Bronchial epithelial cell (primary cell): ENCODE measurements at regions not wholly inside any gene's neighbourhood (a gene's known extent, or its start where the extent isn't known, plus 50 kb on each side); places are given as distances from the start of the nearest gene placed in this dataset.

Experiments
- DNase-seq: peaks from one replicate; pipeline ENCODE4 v3.0.0-alpha.2; 2010; ENCODE audit warnings: low read depth
- FAIRE-seq: peaks from 2 replicates; lab custom pipeline; 2011; peaks lifted over from hg19 to GRCh38; lab: Jason Lieb, UNC
- H3K27me3 ChIP-seq: 2 replicates; pipeline ENCODE4 v1.5.1; 2011; ENCODE audit warnings: low read length; ENCODE audit not compliant: control insufficient read depth, insufficient read depth
- H3K36me3 ChIP-seq: 2 replicates; pipeline ENCODE4 v1.5.1; 2011; ENCODE audit warnings: low read length; ENCODE audit not compliant: control insufficient read depth, insufficient read depth
- H3K4me3 ChIP-seq: 2 replicates; pipeline ENCODE4 v1.5.1; 2011; ENCODE audit warnings: mild to moderate bottlenecking, low read depth, low read length, control low read depth
- CTCF ChIP-seq: IDR thresholded peaks from 2 replicates; pipeline ENCODE4 v1.5.1; 2011; ENCODE audit warnings: mild to moderate bottlenecking, moderate library complexity, low read length, control low read depth, inconsistent platforms; ENCODE audit not compliant: insufficient read depth, severe bottlenecking

- FAIRE-seq (peak; percentile 36), DNase-seq (no peak)
- Histone ChIP-seq H3K36me3 (no peaks in the 10 kb centered on the region), H3K4me3 (no peak overlapping the region), H3K27me3 (no peaks in the 10 kb centered on the region)
- no peak for TF ChIP-seq CTCF
Observed at GRCh38 chr18:51480407-51481261, 283.2 kb upstream of the MEX3C start.

DNA sequence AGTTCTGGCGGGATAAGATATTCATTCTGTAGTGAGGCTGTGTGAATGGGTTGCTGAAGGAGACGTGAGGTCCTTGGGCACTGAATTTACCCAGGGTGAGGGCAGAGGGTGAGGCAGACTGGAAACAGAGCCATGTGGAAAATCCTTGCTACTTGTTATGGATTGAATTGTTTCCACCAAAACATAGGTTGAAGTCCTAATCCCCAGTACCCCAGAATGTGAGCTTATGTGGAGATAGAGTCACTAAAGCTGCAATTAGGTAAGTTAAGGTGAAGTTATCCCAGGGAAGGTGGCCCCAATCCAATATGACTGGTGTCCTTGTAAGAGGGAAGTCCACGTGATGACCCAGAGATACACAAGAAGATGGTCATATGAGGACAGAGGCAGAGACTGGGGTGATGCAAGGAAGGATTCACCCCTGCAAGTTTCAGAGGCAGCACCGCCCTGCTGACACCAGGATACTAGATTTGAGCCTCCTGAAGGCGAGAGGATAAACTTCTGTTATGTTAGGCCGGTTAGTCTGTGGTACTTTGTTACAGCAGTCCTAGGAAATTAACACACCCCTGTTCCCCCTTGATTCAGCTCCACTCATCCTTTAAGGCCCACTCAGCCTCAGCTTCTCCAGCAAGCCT, 289.4 kb upstream of the MEX3C start:
- DNase-seq, result no peak
- H3K27me3 ChIP-seq, result no peaks in the 10 kb centered on the region
- no peak for FAIRE-seq
- no peaks in the 10 kb centered on the region for H3K36me3 ChIP-seq
- no peak for TF ChIP-seq CTCF
- H3K4me3 ChIP-seq, result no peak overlapping the region

GRCh38 chr18:51490417-51490816, 292.9 kb upstream of the MEX3C start:
- Histone ChIP-seq H3K27me3 (no peaks in the 10 kb centered on the region), H3K36me3 (no peaks in the 10 kb centered on the region), H3K4me3 (no peak overlapping the region)
- FAIRE-seq, result no peak
- DNase-seq, result no peak
- no peak for TF ChIP-seq CTCF

- no peaks in the 10 kb centered on the region for H3K27me3 ChIP-seq
- H3K36me3 ChIP-seq, result no peaks in the 10 kb centered on the region
- FAIRE-seq (no peak), DNase-seq (peak; percentile 55)
- no peak for TF ChIP-seq CTCF
- no peak overlapping the region for H3K4me3 ChIP-seq
Observed at GRCh38 chr18:51490860-51491259, 293.4 kb upstream of the MEX3C start.

DNA sequence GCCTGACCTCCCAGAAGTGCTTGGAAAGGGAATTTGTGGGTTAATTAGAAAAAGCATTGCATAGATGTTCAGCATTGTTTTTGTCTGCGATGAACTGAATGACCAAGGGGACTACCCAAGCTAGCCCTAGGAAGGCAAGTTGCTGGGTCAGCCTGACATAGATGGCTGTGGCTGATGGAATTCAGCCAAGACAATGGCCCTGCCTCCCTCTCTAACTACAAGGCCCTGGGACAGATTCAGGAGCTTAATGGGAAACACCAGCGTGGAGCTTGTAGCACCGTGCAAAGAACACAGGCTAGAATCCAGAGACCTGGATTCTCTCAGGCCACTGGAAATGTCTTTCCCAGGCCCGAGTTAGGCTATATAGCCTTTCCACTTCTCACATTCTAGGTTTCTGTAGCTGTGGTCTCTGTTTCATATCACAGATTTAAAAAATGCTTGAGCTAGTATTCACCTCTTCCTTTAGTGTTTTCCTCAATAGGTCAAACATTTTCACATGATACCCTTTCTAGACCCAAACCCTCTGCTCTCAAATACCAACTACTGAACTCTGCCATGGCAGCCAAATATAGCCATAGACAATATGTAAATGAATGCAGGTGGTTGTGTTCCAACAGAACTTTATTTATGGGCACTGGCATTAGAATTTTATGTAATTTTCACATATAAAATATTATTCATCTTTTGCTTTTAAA, 294.3 kb upstream of the MEX3C start:
- DNase-seq, result no peak
- Histone ChIP-seq H3K4me3 (no peak overlapping the region), H3K36me3 (no peaks in the 10 kb centered on the region), H3K27me3 (no peaks in the 10 kb centered on the region)
- FAIRE-seq, result no peak
- no peak for TF ChIP-seq CTCF
